ENCODE measurements at regions not wholly inside any gene's neighbourhood (a gene's known extent, or its start where the extent isn't known, plus 50 kb on each side); places are given as distances from the start of the nearest gene placed in this dataset.

GRCh38 chrX:45309801-45310200, 109.1 kb upstream of the DIPK2B start:
- no peak for TF ChIP-seq CTCF (IDR thresholded peaks at IDR 0.05)
- Mint-ChIP-seq H3K36me3 (ENCODE audit: low read depth) (no peaks in the 10 kb centered on the region), H3K4me3 (no peak overlapping the region), H3K27me3 (ENCODE audit: insufficient read depth) (no peaks in the 10 kb centered on the region), H3K4me1 (ENCODE audit: low read depth) (peaks cover 6% of the 10 kb centered on the region), H3K9me3 (no peaks in the 10 kb centered on the region), H3K27ac (no peak overlapping the region)
- no peak for DNase-seq

GRCh38 chrX:45309096-45309495, 108.4 kb upstream of the DIPK2B start:
- TF ChIP-seq CTCF (IDR thresholded peaks at IDR 0.05) = no peak
- H3K36me3 Mint-ChIP-seq (ENCODE audit: low read depth) = no peaks in the 10 kb centered on the region
- H3K4me1 Mint-ChIP-seq (ENCODE audit: low read depth) = peaks cover 6% of the 10 kb centered on the region
- no peaks in the 10 kb centered on the region for H3K27me3 Mint-ChIP-seq (ENCODE audit: insufficient read depth)
- peak; percentile 4 for DNase-seq
- H3K4me3 Mint-ChIP-seq = no peak overlapping the region
- H3K9me3 Mint-ChIP-seq = no peaks in the 10 kb centered on the region
- no peak overlapping the region for H3K27ac Mint-ChIP-seq

GRCh38 chrX:45306794-45307193, 106.1 kb upstream of the DIPK2B start:
- no peaks in the 10 kb centered on the region for H3K36me3 Mint-ChIP-seq (ENCODE audit: low read depth)
- no peak for TF ChIP-seq CTCF (IDR thresholded peaks at IDR 0.05)
- no peak for DNase-seq

GRCh38 chrX:45300638-45301037, 100.0 kb upstream of the DIPK2B start:
- Mint-ChIP-seq H3K4me3 (no peak overlapping the region), H3K27me3 (ENCODE audit: insufficient read depth) (no peaks in the 10 kb centered on the region), H3K9me3 (no peaks in the 10 kb centered on the region), H3K36me3 (ENCODE audit: low read depth) (no peaks in the 10 kb centered on the region), H3K4me1 (ENCODE audit: low read depth) (no peaks in the 10 kb centered on the region; the same call in 1 of the 2 replicates), H3K27ac (no peak overlapping the region)
- DNase-seq = no peak
- no peak for TF ChIP-seq CTCF (IDR thresholded peaks at IDR 0.05)

More at GRCh38 chrX:45306794-45307193, 106.1 kb upstream of the DIPK2B start:
- H3K4me3 Mint-ChIP-seq = no peak overlapping the region
- no peaks in the 10 kb centered on the region for H3K27me3 Mint-ChIP-seq (ENCODE audit: insufficient read depth)
- peaks cover 6% of the 10 kb centered on the region for H3K4me1 Mint-ChIP-seq (ENCODE audit: low read depth)
- H3K9me3 Mint-ChIP-seq = no peaks in the 10 kb centered on the region
- no peak overlapping the region for H3K27ac Mint-ChIP-seq

DNA sequence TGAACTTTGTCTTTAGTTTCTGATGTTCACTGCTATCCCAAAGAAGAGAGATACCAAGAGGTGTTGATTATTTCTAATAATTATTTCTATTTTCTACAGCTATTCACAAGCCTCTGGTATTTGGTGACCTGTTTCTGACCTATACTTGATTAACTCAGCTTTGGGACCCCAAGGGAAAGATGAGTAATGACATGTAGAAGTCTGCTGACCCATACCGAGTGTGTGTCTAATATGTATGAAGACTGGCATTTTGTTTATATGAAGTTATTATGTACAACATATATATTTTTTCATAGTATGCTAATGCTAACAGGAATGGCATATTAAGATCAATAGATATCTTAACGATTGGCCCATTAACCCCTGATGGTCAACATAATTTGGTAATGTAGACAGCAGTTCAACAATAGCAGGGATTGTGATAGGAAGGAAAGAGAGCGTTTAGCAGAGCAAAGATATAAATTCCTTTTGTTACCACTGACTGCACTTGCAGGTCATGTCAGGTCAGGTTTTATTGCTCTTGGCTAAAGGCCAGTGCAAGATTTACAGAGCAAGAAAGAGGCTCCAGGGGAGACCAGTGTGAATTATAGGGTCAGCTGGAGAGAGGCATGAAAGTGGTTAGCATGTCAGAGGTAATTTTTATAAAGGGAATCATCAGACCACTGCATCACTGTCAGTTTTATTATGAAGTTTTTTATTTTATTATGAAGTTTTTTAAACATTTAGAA, 94.7 kb upstream of the DIPK2B start:
- H3K27ac Mint-ChIP-seq = no peak overlapping the region
- H3K9me3 Mint-ChIP-seq = no peaks in the 10 kb centered on the region
- no peaks in the 10 kb centered on the region for H3K4me1 Mint-ChIP-seq (ENCODE audit: low read depth)
- TF ChIP-seq CTCF (IDR thresholded peaks at IDR 0.05) = no peak
- H3K4me3 Mint-ChIP-seq = no peak overlapping the region
- H3K36me3 Mint-ChIP-seq (ENCODE audit: low read depth) = no peaks in the 10 kb centered on the region
- peak; percentile 31 for DNase-seq
- H3K27me3 Mint-ChIP-seq (ENCODE audit: insufficient read depth) = no peaks in the 10 kb centered on the region

All from HFFc6 (cell line).